ENCODE measurements at regions not wholly inside any gene's neighbourhood (a gene's known extent, or its start where the extent isn't known, plus 50 kb on each side); places are given as distances from the start of the nearest gene placed in this dataset.

- no peak for TF ChIP-seq CTCF (IDR thresholded peaks at IDR 0.05)
- H3K9me3 ChIP-seq, result no peaks in the 10 kb centered on the region
- no peaks in the 10 kb centered on the region for H3K4me1 ChIP-seq (ENCODE audit: control insufficient read depth in 1 of 2, insufficient read depth in 1 of 2, low read depth in 1 of 2, low read length in 1 of 2)
- H3K27me3 ChIP-seq, result no peaks in the 10 kb centered on the region
- no peaks in the 10 kb centered on the region for H3K36me3 ChIP-seq
- H3K4me3 ChIP-seq (ENCODE audit: low read depth in 1 of 2, low read length in 1 of 2), result no peak overlapping the region
- no peak overlapping the region for H3K27ac ChIP-seq
These were observed 150.7 kb upstream of the DLX2 start for GRCh38 chr2:172253190-172254052.

- Histone ChIP-seq H3K4me1 (ENCODE audit: control insufficient read depth in 1 of 2, insufficient read depth in 1 of 2, low read depth in 1 of 2, low read length in 1 of 2) (no peaks in the 10 kb centered on the region), H3K27ac (no peak overlapping the region), H3K4me3 (ENCODE audit: low read depth in 1 of 2, low read length in 1 of 2) (no peak overlapping the region)
These were observed 154.2 kb upstream of the DLX2 start for GRCh38 chr2:172256886-172257285.

GRCh38 chr2:172259827-172260226 lies 157.1 kb upstream of the DLX2 start:
- H3K36me3 ChIP-seq, result no peaks in the 10 kb centered on the region
- H3K27ac ChIP-seq, result no peak overlapping the region
- no peaks in the 10 kb centered on the region for H3K4me1 ChIP-seq (ENCODE audit: control insufficient read depth in 1 of 2, insufficient read depth in 1 of 2, low read depth in 1 of 2, low read length in 1 of 2)
- no peak overlapping the region for H3K4me3 ChIP-seq (ENCODE audit: low read depth in 1 of 2, low read length in 1 of 2)
- no peak for TF ChIP-seq CTCF (IDR thresholded peaks at IDR 0.05)
- H3K27me3 ChIP-seq, result no peaks in the 10 kb centered on the region
- H3K9me3 ChIP-seq, result no peaks in the 10 kb centered on the region

More at GRCh38 chr2:172256886-172257285, 154.2 kb upstream of the DLX2 start:
- H3K9me3 ChIP-seq, result no peaks in the 10 kb centered on the region
- no peaks in the 10 kb centered on the region for H3K36me3 ChIP-seq
- TF ChIP-seq CTCF (IDR thresholded peaks at IDR 0.05), result no peak
- no peaks in the 10 kb centered on the region for H3K27me3 ChIP-seq

- no peaks in the 10 kb centered on the region for H3K36me3 ChIP-seq
- no peak overlapping the region for H3K4me3 ChIP-seq (ENCODE audit: low read depth in 1 of 2, low read length in 1 of 2)
- H3K9me3 ChIP-seq, result no peaks in the 10 kb centered on the region
- H3K27me3 ChIP-seq, result no peaks in the 10 kb centered on the region
- TF ChIP-seq CTCF (IDR thresholded peaks at IDR 0.05), result no peak
- H3K4me1 ChIP-seq (ENCODE audit: control insufficient read depth in 1 of 2, insufficient read depth in 1 of 2, low read depth in 1 of 2, low read length in 1 of 2), result no peaks in the 10 kb centered on the region
- no peak overlapping the region for H3K27ac ChIP-seq
These were observed 157.6 kb upstream of the DLX2 start for GRCh38 chr2:172260336-172260735.

- Histone ChIP-seq H3K9me3 (no peaks in the 10 kb centered on the region), H3K36me3 (no peaks in the 10 kb centered on the region), H3K4me3 (ENCODE audit: low read depth in 1 of 2, low read length in 1 of 2) (no peak overlapping the region), H3K27me3 (no peaks in the 10 kb centered on the region), H3K27ac (no peak overlapping the region), H3K4me1 (ENCODE audit: control insufficient read depth in 1 of 2, insufficient read depth in 1 of 2, low read depth in 1 of 2, low read length in 1 of 2) (no peaks in the 10 kb centered on the region)
- no peak for TF ChIP-seq CTCF (IDR thresholded peaks at IDR 0.05)
These were observed 158.6 kb upstream of the DLX2 start for GRCh38 chr2:172261292-172261691.

Data from neutrophil (primary cell).